Coronary artery (tissue), 2 donors: ENCODE measurements at regions not wholly inside any gene's neighbourhood (a gene's known extent, or its start where the extent isn't known, plus 50 kb on each side); places are given as distances from the start of the nearest gene placed in this dataset.

Source experiments
- DNase-seq: peaks from one replicate; pipeline ENCODE4 v3.0.0-alpha.2; 2017; ENCODE audit warnings: low spot score
- H3K27ac ChIP-seq, 2 donors: fragments of 200-600 bp; sonication (generic); one replicate each; pipeline ENCODE4 v1.5.1; 2016 to 2019
- H3K4me3 ChIP-seq: fragments of 200-600 bp; sonication (generic); 2 replicates; pipeline ENCODE4 v1.5.1; 2016; ENCODE audit warnings: mild to moderate bottlenecking, moderate library complexity
- TF ChIP-seq, protein P1 (sequence below): fragments of 200-600 bp; sonication (generic); IDR thresholded peaks from one replicate; pipeline ENCODE4 v1.5.1; 2019; ENCODE audit warnings: antibody characterized with exemption

DNA sequence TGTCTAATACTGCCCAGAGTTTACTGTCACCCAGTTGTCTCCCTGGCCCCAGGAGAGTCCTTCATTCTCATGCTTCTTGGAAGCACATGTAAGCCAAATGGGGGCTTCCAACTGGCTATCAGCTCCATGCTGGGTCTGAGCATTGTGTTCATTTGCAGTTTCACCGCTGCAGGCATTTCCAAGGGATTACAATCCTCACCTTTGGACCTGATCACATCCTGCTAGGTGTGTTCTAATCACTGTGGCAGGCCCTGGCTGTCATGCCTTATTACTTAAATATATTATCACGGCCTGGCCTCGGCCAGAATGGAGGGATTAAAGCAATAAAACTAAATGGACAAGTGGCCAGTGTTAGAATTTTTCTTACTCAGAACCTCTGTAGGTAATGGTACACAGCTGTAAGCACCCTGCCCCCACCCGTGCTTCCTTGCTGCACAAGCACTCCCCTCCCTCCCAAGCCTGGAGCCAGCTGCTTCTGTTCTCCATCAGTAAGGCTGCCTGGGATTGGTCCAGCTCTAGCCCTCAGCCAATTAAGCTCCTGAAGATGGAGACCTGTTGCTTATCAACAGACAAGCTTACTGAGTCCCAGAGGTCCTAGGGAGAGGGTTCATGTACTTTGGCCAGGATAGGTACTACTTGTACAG is 175.9 kb upstream of the RBM19 start:
- no peak overlapping the region for H3K4me3 ChIP-seq
- no peak overlapping the region for H3K27ac ChIP-seq
- TF ChIP-seq, protein P1, sequence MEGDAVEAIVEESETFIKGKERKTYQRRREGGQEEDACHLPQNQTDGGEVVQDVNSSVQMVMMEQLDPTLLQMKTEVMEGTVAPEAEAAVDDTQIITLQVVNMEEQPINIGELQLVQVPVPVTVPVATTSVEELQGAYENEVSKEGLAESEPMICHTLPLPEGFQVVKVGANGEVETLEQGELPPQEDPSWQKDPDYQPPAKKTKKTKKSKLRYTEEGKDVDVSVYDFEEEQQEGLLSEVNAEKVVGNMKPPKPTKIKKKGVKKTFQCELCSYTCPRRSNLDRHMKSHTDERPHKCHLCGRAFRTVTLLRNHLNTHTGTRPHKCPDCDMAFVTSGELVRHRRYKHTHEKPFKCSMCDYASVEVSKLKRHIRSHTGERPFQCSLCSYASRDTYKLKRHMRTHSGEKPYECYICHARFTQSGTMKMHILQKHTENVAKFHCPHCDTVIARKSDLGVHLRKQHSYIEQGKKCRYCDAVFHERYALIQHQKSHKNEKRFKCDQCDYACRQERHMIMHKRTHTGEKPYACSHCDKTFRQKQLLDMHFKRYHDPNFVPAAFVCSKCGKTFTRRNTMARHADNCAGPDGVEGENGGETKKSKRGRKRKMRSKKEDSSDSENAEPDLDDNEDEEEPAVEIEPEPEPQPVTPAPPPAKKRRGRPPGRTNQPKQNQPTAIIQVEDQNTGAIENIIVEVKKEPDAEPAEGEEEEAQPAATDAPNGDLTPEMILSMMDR: no peak
- no peak for DNase-seq

- TF ChIP-seq, protein P1: no peak
- DNase-seq: no peak
- Histone ChIP-seq H3K4me3 (no peak overlapping the region), H3K27ac (no peak overlapping the region)
These were observed 174.5 kb upstream of the RBM19 start for GRCh38 chr12:114140576-114140975.

DNA sequence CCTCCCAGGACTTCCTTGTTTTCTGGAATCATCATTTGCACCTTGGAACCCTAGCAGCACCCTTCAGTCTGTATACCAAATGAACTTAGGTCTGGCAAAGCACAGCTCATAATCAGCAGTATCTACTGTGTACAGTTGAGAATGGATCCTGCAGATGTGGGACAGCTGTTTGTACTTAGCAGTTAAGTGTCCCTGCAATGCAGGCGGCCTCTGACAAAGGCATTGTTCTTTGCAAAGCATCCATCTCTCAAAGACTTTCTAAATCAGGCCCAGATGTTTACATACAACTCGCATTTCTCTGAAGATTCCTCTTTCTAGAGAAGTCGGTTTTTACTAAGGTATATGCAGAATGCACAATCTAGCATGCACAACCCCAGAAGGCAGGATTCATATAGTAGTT is 170.5 kb upstream of the RBM19 start:
- DNase-seq: no peak
- no peak overlapping the region for H3K4me3 ChIP-seq
- TF ChIP-seq, protein P1: no peak
- H3K27ac ChIP-seq: no peak overlapping the region

GRCh38 chr12:114134922-114135321 is 168.8 kb upstream of the RBM19 start:
- TF ChIP-seq, protein P1: no peak

DNA sequence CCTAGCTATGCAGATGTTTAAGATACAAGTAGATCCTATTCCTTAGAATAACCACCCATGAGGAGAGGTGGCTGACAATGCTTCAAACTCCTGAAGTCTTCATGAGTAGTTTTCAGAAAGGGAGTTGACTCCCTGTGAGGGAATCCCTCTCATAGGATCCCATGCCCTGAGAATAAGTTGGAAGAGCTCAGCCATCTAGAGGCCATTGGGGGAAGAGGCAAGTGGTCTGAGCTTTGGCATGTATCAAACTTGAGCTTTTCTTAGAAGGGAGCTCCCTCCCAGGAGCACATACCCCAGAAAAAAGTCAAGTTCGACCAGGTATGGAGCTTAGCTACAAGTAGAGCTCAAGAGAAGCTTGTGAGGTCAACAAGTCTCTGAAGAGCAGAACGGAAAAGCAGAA is 165.7 kb upstream of the RBM19 start:
- no peak overlapping the region for H3K27ac ChIP-seq
- TF ChIP-seq, protein P1: no peak
- no peak for DNase-seq
- H3K4me3 ChIP-seq: no peak overlapping the region

More at GRCh38 chr12:114134922-114135321, 168.8 kb upstream of the RBM19 start:
- Histone ChIP-seq H3K4me3 (no peak overlapping the region), H3K27ac (no peak overlapping the region)
- DNase-seq: no peak

- DNase-seq: no peak
- Histone ChIP-seq H3K4me3 (no peak overlapping the region), H3K27ac (no peak overlapping the region)
- TF ChIP-seq, protein P1: no peak
These were observed 157.0 kb upstream of the RBM19 start for GRCh38 chr12:114123108-114123507.

DNA sequence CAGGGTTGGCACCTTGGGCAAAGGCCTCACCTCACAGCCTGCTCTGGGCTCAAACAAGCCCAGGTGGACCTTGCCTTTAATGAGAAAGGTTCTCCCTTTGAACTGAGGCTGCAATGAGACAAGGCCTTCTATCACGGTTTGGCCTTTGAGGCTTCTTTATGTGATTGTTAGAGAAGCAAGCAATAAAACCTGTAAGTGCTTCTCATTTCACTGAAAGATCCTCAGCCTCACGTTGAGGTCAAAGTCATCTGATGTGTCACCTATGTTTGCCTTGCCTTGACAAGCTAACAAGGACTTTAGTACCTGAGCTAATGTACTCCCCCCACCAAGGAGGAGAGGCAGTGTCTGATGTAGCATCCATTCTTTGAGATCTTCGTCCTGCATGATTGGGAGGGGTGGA is 155.9 kb upstream of the RBM19 start:
- DNase-seq: no peak
- TF ChIP-seq, protein P1: no peak
- H3K4me3 ChIP-seq: no peak overlapping the region
- H3K27ac ChIP-seq: no peak overlapping the region
